GM03348 (cell line): ENCODE measurements at regions not wholly inside any gene's neighbourhood (a gene's known extent, or its start where the extent isn't known, plus 50 kb on each side); places are given as distances from the start of the nearest gene placed in this dataset.

Source experiments
- DNase-seq: peaks from one replicate; pipeline ENCODE4 v3.0.0; 2012; ENCODE audit warnings: low spot score

DNA sequence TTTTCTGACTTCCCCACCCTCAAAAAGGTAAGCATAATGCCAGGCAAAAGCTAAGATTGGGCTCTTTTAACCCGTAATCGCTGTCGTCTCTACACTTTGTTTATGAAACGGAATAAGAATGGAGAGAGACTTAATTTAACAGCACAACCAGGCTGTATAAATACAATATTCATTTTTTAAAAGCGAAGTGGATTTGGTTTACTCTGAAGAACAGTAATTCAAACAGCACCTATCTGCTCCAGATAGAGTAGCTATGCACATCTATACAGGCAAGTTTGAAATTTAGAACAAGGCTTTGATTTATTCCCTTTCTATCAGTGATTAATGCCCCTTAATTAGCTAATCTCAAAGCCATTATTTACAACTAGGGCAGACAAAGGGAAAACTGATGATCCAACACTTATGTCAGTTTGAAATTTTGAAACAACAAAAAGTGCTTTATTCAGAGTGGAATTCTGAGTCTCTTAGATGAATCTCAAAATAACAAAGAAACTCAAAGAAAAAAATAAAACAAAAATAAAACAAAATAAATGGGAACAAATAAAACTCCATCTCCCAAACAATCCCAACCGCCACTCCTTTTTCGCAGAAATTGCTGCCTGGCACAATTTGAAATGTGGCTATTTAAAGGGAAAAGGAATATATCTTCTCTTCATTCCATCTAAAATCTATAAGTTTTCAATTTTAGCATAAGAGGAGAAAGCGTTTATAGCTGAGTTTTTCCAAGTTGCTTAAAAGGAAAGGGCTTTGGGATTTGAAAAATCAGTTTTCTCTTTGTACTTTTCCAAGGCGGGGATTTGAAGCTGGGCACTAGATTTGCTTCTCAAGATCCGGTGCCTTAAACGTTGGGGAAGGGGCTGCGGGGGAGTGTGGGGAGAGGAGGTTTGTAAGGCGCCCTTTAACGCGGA is 298.6 kb downstream of the PARP8 start:
- DNase-seq, result no peak

- DNase-seq, result no peak
Observed at GRCh38 chr5:50965654-50966375, 299.4 kb downstream of the PARP8 start.

DNA sequence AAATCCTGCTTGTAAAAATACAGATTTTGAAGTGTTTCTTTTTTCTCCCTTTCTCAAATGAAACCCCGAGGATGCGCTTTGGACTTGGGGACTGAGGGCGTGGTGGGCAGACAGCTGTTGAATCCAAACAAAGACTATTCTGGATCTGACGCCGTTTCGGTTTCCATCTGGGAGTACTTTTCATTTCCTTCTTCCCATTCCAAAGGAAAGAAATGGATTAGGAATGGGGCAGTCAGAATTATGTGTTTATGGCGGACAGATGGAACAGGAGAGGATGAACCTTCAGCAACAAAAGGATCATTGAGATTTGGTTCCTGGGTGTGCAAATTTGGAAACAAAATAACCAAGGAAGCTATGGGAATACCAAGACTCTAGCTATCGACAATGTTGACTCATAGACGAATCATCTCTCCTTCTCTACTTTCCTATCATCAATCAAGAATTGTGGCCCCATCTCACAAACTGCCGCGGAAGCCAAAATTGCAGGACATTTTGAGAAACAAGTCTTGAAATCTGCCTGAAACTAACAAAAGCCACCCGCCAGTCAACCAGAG is 300.6 kb downstream of the PARP8 start:
- no peak for DNase-seq

DNA sequence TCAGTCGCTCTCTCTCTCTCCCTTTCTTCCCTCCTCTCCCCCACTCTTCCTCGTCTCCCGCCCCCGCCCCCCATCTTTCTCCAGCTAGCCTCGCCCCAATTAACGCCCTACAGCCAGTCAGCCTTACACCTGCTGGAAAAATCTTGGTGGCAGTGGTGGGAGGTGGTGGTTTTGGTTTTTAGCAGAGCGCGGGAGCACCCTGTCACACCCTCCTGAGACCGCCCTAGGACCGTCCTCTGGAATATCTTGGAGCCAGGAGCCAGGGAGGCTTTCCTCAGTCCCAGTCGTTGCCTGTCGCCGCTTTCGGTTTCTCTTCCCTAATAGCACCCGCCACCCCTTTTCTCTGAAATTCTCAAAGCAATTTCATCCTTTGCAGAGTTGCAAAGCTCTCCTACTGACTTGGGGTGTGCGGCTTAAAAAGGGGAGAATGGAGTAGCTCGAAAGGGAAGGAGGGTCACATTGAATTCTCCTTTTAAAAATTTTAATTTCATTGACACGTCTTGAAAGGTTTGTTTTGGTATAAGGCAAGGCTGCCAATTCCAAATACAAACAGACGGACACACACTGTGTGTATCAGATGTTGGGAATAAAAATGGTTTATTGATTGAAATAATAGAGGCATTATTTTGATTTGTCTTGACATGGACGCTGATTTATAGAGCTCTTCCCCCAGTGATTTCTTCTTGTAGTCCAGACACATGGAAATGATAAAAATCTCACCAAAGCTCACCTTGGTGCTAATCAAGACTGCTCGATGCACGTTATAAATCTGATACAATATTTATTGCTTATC is 301.3 kb downstream of the PARP8 start:
- no peak for DNase-seq

DNA sequence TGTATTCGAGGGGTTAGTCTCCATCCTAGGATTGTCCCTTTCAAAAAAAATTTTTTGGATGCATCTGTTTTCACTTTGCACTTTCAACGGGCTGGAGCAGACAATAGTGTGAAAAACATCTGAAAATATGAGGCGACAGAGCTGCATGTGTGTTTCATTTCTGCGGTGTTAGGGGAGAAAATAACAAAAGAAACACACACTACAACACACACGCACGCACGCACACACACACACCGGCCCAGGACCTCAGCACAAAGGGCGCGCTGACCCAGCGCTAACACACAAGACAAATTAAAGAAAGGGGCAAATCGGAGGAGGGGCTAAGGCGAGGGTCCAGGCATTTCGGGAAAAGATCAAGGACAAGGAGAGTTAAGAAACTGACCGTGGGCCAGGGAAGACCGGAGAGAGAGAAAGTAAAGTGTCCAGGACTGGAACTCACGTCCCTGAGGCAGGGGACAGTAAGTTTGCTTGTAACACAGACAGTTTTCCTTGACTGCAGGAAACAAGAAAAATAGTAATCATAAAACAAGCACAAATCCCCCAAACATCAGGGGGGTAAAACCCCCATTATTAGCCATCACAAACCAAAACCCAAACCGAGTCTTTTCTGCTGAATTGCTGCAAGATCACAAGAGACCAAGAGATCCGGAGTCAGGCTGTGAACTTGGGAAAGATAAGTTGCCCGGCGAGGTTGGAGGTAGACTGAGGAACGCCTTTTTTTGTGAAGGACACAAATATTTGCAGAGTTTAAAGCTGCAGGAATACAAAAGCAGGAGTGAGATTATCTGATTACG is 302.1 kb downstream of the PARP8 start:
- DNase-seq, result no peak

- DNase-seq, result peak; percentile 31
Observed at GRCh38 chr5:50969151-50970031, 303.0 kb downstream of the PARP8 start.

DNA sequence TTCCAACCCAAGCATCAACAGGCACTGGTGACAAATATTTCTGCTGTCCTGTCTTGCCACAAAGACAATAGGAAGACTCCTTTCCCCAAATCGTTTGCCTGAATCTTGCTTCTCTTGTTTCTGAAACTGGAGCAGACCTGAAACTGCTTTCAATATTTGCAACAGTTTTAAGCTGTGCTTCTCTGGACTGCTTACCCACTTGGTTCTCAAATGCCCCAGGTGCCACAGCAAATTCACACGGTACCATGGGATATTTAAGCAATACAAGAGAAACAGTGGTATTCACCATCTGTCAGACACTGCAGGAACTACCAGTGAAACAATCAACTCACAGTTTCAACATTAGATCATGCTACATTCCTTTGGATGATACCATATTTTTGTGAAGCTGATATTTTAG is 309.4 kb downstream of the PARP8 start:
- DNase-seq, result no peak

GRCh38 chr5:50978924-50979323 is 312.5 kb downstream of the PARP8 start:
- no peak for DNase-seq

- no peak for DNase-seq
Observed at GRCh38 chr5:50984640-50985039, 318.2 kb downstream of the PARP8 start.

DNA sequence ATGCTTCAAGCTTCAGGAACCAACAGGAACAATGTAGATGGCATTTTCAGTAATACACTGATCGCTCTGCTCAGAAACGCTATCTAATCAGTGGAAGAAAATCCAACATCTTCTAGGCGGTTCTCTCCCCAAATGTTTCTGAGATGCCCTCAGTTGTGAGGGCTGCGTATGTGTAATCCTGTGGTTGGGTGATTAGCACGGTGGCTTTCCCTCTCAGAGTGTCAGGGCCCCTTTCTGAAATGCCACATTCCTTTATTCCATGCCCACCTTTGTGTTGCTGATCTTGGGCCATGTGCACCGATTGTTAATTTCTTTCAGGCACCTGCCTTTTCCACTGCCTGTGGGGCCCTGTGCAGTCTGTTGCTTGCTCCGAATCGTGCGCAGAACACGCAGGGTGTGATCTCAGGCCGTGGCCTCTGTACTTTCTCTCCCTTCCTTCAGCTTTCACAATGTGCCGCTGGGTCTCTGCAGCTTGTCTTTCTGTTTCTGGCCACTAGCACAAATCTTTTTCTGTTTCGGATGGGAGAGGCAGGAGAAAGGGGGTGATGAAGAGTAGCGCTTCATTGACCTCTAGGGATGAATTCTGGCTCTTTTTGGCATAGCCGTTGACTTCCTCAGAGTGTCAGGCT is 324.0 kb downstream of the PARP8 start:
- no peak for DNase-seq

DNA sequence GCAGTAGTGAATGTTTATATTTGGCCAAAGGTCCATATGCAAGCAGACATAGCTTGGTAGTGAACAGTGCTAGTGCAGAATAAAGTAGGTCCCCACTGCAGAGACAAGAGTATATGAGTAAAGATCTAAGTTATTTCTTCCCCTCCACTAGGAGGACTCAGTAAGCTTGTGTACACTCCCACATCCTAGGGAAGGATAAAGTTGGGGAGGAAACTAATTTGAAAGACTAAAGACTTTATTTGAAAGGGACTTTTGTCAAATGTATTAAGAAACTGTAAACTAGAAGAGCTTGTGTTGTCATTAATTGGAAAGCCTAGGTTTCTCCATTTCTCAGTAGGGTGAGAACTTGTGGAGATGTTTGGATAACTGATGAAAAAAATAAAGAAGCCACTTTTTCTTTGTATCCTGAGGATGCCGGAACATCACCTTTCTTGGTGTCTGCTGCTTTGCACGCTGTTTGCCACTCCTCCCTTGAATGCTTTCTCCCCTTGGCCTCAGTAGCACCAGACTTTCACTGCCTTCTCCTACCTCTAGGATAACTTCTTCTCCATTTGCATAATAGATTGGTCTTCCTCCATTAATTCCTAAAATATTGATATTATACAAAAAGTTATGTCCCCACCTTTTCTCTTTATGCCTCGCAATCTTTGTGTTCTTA is 329.0 kb downstream of the PARP8 start:
- DNase-seq, result no peak

DNA sequence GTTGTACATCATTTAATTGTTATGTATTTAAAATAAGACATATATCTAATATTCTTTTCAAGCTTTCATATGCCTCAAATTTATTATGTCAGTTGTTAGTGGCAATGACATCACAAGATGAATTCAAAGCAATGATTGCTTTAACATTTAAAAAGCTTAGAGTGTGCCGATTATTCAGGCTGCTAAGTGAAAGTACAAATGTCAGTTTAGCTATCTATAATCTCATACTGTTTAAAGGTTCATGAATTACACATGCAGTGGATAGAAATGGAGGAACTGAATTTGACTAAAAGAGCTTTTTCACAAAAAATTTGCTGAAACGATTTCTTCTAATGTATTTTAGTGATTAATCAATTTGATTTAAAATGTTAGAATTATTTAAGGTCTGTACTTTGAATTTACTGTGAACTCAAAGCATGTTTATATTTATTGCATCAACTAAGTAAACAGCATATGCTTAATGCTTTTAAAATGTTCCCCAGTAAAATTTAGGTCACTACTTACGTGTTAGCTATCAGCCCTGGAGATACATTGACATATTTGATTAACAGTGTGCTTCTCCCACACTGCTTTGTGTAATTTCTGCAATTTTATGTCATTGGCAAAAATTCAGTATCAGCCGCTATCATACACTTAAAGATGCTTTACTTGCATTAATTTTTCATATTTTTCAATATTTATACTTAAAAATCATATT is 334.9 kb downstream of the PARP8 start:
- no peak for DNase-seq

GRCh38 chr5:51002368-51002767 is 335.9 kb downstream of the PARP8 start:
- DNase-seq, result no peak

GRCh38 chr5:51013036-51013435 is 346.6 kb downstream of the PARP8 start:
- DNase-seq, result no peak

DNA sequence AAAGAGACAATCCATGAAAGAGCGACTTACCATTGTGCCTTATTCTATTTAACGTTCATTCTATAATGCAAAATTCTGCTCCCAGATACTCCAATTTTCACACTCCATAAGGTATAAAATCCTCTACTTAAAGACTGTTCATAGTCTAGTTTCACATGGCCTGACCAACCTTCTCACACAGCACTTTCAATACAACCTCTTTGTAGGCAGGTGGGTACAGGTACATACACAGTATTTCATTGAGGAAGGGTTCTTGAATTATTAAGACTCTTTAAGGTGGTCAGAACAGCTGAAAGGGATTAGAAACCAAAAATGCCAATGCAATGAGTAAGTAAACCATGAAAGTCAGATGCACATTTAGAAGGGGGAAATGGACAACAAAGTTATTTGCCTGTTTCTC is 352.0 kb downstream of the PARP8 start:
- no peak for DNase-seq

DNA sequence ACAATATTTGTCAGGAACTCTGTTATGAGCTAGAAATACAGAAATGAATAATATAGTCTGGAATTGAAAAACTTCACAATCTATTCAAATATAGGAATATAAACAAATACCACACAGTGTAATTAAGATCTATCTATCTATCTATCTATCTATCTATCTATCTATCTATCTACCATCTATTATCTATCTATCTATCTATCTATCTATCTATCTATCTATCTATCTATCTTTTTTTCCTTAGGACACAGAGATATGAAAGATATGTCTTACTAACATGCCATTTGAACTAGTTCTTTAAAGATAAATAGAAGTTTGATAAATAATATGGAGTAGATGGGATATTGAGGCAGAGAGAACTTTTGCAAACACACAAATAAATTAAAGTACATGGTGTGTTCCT is 357.8 kb downstream of the PARP8 start:
- no peak for DNase-seq

GRCh38 chr5:51027271-51027670 is 356.0 kb upstream of the ISL1 start:
- no peak for DNase-seq

- DNase-seq, result no peak
Observed at GRCh38 chr5:51028394-51028793, 354.9 kb upstream of the ISL1 start.

GRCh38 chr5:51033215-51033614 is 350.0 kb upstream of the ISL1 start:
- DNase-seq, result no peak
